ENCODE measurements at regions not wholly inside any gene's neighbourhood (a gene's known extent, or its start where the extent isn't known, plus 50 kb on each side); places are given as distances from the start of the nearest gene placed in this dataset.
"Not testable (repeated sequence)": the region's sequence is repeated elsewhere in the genome, so short reads cannot be mapped to it uniquely, and the experiment has no call there.

DNA sequence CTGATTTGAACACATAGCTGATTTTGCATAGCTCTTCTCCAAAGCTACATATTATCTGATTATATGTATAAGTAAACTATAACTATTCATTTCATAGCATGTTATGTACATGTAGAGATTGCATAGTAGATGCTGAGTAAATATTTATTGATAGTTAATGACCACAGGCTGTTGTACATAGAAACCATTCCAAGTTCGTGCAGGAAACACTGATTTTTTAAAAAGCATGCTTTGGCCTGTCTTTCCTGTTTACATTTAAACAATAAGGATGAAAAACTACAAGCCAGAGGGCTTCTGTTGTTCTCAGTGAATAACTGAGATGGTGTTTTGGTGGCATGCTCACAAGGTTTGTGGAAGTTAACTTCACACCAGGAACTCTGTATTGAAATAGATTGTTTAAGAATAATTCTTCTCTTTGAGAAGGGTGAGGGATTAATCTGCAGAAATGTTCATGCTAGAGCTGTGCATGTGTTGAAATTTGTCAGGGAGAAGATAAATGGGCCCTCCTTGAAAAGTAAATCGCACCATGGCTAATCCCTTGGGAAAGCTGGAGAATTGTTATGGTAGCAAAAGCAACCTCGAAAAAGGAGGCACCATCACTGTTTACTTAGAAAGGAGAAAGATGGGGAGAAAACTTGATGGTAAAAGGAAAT lies 120.2 kb upstream of the SP8 start:
- intact Hi-C loops (cut with micrococcal nuclease) = no loop called here
- no peaks in the 10 kb centered on the region for H3K36me3 Mint-ChIP-seq (ENCODE audit: low read depth)
- H3K27ac Mint-ChIP-seq = no peak overlapping the region
- H3K9me3 Mint-ChIP-seq = no peaks in the 10 kb centered on the region
- no peak for DNase-seq
- H3K27me3 Mint-ChIP-seq (ENCODE audit: low read depth) = peaks cover 3% of the 10 kb centered on the region
- no peaks in the 10 kb centered on the region for H3K4me1 Mint-ChIP-seq (ENCODE audit: low read depth)
- CTCF ChIA-PET = no interaction called here
- no peak overlapping the region for H3K4me3 Mint-ChIP-seq

GRCh38 chr7:20911081-20911480 lies 124.4 kb upstream of the SP8 start:
- CTCF ChIA-PET = no interaction called here
- Mint-ChIP-seq H3K27ac (no peak overlapping the region), H3K4me1 (ENCODE audit: low read depth) (no peaks in the 10 kb centered on the region), H3K27me3 (ENCODE audit: low read depth) (peaks cover 3% of the 10 kb centered on the region), H3K4me3 (no peak overlapping the region), H3K9me3 (no peaks in the 10 kb centered on the region), H3K36me3 (ENCODE audit: low read depth) (no peaks in the 10 kb centered on the region)
- DNase-seq = no peak
- intact Hi-C loops (cut with micrococcal nuclease) = no loop called here

GRCh38 chr7:20913853-20914252 lies 127.2 kb upstream of the SP8 start:
- H3K27me3 Mint-ChIP-seq (ENCODE audit: low read depth) = no peaks in the 10 kb centered on the region
- CTCF ChIA-PET = no interaction called here
- H3K27ac Mint-ChIP-seq = no peak overlapping the region
- intact Hi-C loops (cut with micrococcal nuclease) = no loop called here
- H3K4me1 Mint-ChIP-seq (ENCODE audit: low read depth) = no peaks in the 10 kb centered on the region
- H3K9me3 Mint-ChIP-seq = no peaks in the 10 kb centered on the region
- H3K36me3 Mint-ChIP-seq (ENCODE audit: low read depth) = no peaks in the 10 kb centered on the region
- H3K4me3 Mint-ChIP-seq = no peak overlapping the region
- no peak for DNase-seq

- DNase-seq = no peak
- intact Hi-C loops (cut with micrococcal nuclease) = no loop called here
- no peak overlapping the region for H3K27ac Mint-ChIP-seq
- H3K36me3 Mint-ChIP-seq (ENCODE audit: low read depth) = no peaks in the 10 kb centered on the region
- CTCF ChIA-PET = interaction anchor here (0.6 kb wide), 1 partner anchor 27 kb away, joined by 3 read pairs; no protein-coding TSS in a partner anchor
- no peaks in the 10 kb centered on the region for H3K4me1 Mint-ChIP-seq (ENCODE audit: low read depth)
- H3K27me3 Mint-ChIP-seq (ENCODE audit: low read depth) = no peaks in the 10 kb centered on the region
- H3K4me3 Mint-ChIP-seq = no peak overlapping the region
- H3K9me3 Mint-ChIP-seq = no peaks in the 10 kb centered on the region
Measured at GRCh38 chr7:20916311-20916710, 129.6 kb upstream of the SP8 start.

- no peaks in the 10 kb centered on the region for H3K36me3 Mint-ChIP-seq (ENCODE audit: low read depth)
- intact Hi-C loops (cut with micrococcal nuclease) = no loop called here
- H3K27me3 Mint-ChIP-seq (ENCODE audit: low read depth) = no peaks in the 10 kb centered on the region
- CTCF ChIA-PET = no interaction called here
- no peaks in the 10 kb centered on the region for H3K4me1 Mint-ChIP-seq (ENCODE audit: low read depth)
- DNase-seq = no peak
- H3K27ac Mint-ChIP-seq = no peak overlapping the region
- no peak overlapping the region for H3K4me3 Mint-ChIP-seq
- H3K9me3 Mint-ChIP-seq = peaks cover 3% of the 10 kb centered on the region
Measured at GRCh38 chr7:20917603-20918002, 130.9 kb upstream of the SP8 start.

DNA sequence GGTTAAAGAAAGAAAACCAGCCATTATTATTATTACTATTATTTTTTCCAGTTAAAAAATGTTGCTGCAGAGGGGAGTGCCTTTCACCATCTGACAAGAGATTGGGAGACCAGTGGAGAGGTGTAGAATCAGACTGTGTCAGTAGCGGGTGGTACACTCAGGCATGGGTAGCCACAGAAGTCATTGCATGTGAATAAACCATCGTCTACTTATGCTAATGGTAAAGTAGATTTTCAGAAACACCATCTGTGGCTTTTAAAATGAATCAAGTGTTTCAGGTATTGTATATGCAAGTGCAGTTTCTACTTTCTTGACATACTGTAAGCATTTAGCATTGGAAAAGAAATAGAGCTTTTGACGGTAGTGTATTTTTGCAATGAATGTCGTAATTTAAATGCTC lies 131.5 kb upstream of the SP8 start:
- Mint-ChIP-seq H3K4me3 (no peak overlapping the region), H3K9me3 (peaks cover 3% of the 10 kb centered on the region), H3K36me3 (ENCODE audit: low read depth) (no peaks in the 10 kb centered on the region), H3K4me1 (ENCODE audit: low read depth) (no peaks in the 10 kb centered on the region), H3K27ac (no peak overlapping the region), H3K27me3 (ENCODE audit: low read depth) (no peaks in the 10 kb centered on the region)
- intact Hi-C loops (cut with micrococcal nuclease) = no loop called here
- no peak for DNase-seq
- CTCF ChIA-PET = no interaction called here

GRCh38 chr7:20927178-20927577 lies 140.5 kb upstream of the SP8 start:
- H3K9me3 Mint-ChIP-seq; H3K36me3 Mint-ChIP-seq (ENCODE audit: low read depth); DNase-seq; H3K27ac Mint-ChIP-seq; H3K4me3 Mint-ChIP-seq; intact Hi-C loops (cut with micrococcal nuclease); H3K4me1 Mint-ChIP-seq (ENCODE audit: low read depth); CTCF ChIA-PET; H3K27me3 Mint-ChIP-seq (ENCODE audit: low read depth): not testable (repeated sequence)

DNA sequence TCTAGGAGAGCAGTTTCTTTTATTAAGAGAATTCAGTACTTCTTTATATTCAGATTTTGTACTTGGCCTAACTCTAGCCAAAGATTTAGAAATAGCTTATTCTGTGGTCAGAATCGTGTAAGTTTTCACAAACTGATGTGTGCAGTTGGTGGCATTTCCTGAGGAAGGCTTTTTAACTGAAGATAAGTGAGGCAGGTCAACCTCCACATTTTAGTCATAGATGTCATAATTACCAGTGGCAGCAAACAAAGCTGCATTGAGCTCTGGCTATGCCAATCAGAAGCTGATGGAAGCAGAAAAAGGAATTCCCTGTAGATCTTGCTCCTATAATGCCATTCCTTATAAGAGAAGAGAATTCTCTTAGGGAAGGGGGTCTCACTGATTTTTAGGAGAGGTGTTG lies 141.3 kb upstream of the SP8 start:
- CTCF ChIA-PET = interaction anchor here (0.6 kb wide), 1 partner anchor 113 kb away, joined by 3 read pairs; no protein-coding TSS in a partner anchor
- H3K27me3 Mint-ChIP-seq (ENCODE audit: low read depth) = peaks cover 6% of the 10 kb centered on the region
- DNase-seq = no peak

GRCh38 chr7:20929199-20929598 lies 142.5 kb upstream of the SP8 start:
- no peak for DNase-seq
- CTCF ChIA-PET = no interaction called here
- intact Hi-C loops (cut with micrococcal nuclease) = no loop called here
- no peaks in the 10 kb centered on the region for H3K36me3 Mint-ChIP-seq (ENCODE audit: low read depth)
- peaks cover 6% of the 10 kb centered on the region for H3K27me3 Mint-ChIP-seq (ENCODE audit: low read depth)
- no peaks in the 10 kb centered on the region for H3K4me1 Mint-ChIP-seq (ENCODE audit: low read depth)
- H3K27ac Mint-ChIP-seq = no peak overlapping the region
- H3K9me3 Mint-ChIP-seq = peaks cover 3% of the 10 kb centered on the region
- H3K4me3 Mint-ChIP-seq = no peak overlapping the region

More for the DNA sequence above, 141.3 kb upstream of the SP8 start:
- Mint-ChIP-seq H3K4me3 (no peak overlapping the region), H3K36me3 (ENCODE audit: low read depth) (no peaks in the 10 kb centered on the region), H3K4me1 (ENCODE audit: low read depth) (no peaks in the 10 kb centered on the region), H3K9me3 (peaks cover 5% of the 10 kb centered on the region), H3K27ac (no peak overlapping the region)
- intact Hi-C loops (cut with micrococcal nuclease) = no loop called here

- H3K27me3 Mint-ChIP-seq (ENCODE audit: low read depth) = peaks cover 5% of the 10 kb centered on the region
- CTCF ChIA-PET = no interaction called here
- no peaks in the 10 kb centered on the region for H3K4me1 Mint-ChIP-seq (ENCODE audit: low read depth)
- H3K9me3 Mint-ChIP-seq = no peaks in the 10 kb centered on the region
- H3K4me3 Mint-ChIP-seq = no peak overlapping the region
- H3K36me3 Mint-ChIP-seq (ENCODE audit: low read depth) = no peaks in the 10 kb centered on the region
- no peak for DNase-seq
- intact Hi-C loops (cut with micrococcal nuclease) = no loop called here
- no peak overlapping the region for H3K27ac Mint-ChIP-seq
Measured at GRCh38 chr7:20931739-20932138, 145.1 kb upstream of the SP8 start.

GRCh38 chr7:20932785-20933527 lies 146.3 kb upstream of the SP8 start:
- peaks cover 2% of the 10 kb centered on the region for H3K9me3 Mint-ChIP-seq
- CTCF ChIA-PET = no interaction called here
- H3K27me3 Mint-ChIP-seq (ENCODE audit: low read depth) = no peaks in the 10 kb centered on the region
- H3K4me1 Mint-ChIP-seq (ENCODE audit: low read depth) = no peaks in the 10 kb centered on the region
- H3K27ac Mint-ChIP-seq = no peak overlapping the region
- intact Hi-C loops (cut with micrococcal nuclease) = no loop called here
- H3K4me3 Mint-ChIP-seq = no peak overlapping the region
- no peaks in the 10 kb centered on the region for H3K36me3 Mint-ChIP-seq (ENCODE audit: low read depth)
- no peak for DNase-seq

DNA sequence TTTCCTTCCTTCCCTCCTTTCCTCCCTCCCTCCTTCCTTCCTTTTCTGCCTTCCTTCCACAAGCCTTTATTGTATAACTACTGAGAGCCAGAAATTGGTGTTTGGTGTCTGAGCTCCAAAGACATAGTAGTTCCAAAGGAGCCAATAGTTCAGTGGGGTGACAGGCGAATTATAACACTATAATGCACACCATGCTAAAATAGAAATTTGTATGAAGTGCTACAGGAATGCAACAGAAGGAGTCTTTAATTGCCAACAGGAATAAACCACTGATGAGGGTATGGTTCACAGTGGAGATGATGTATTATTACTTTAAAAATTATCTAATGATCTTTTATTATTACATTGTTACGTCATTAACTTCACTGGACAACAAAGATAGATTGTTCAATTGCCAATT lies 158.8 kb upstream of the SP8 start:
- H3K27me3 Mint-ChIP-seq (ENCODE audit: low read depth) = peaks cover 3% of the 10 kb centered on the region
- CTCF ChIA-PET = no interaction called here
- intact Hi-C loops (cut with micrococcal nuclease) = no loop called here
- peaks cover 13% of the 10 kb centered on the region for H3K9me3 Mint-ChIP-seq
- DNase-seq = no peak
- no peak overlapping the region for H3K4me3 Mint-ChIP-seq
- H3K27ac Mint-ChIP-seq = no peak overlapping the region
- H3K36me3 Mint-ChIP-seq (ENCODE audit: low read depth) = no peaks in the 10 kb centered on the region
- H3K4me1 Mint-ChIP-seq (ENCODE audit: low read depth) = no peaks in the 10 kb centered on the region

DNA sequence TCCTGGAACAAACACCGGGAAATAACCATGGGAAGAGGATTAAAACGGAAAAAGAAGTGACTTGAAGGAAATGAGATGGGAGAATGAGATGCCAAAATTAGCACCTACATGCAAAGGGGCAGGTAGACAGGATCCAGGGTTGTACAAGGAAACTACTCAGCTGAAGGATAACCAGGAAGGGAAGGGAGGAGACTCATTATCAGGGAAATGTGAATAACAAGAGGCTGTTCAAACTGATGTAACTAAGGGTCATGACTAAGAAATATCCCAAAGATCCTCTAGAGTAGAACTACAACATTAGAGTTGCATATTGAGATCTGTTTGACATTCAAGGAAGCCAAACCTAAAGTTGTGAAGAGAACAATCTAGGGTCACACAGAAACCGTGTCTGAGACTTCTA lies 166.2 kb upstream of the SP8 start:
- H3K27ac Mint-ChIP-seq = no peak overlapping the region
- H3K9me3 Mint-ChIP-seq = no peaks in the 10 kb centered on the region
- H3K4me3 Mint-ChIP-seq = no peak overlapping the region
- intact Hi-C loops (cut with micrococcal nuclease) = no loop called here
- peaks cover 4% of the 10 kb centered on the region for H3K27me3 Mint-ChIP-seq (ENCODE audit: low read depth)
- H3K36me3 Mint-ChIP-seq (ENCODE audit: low read depth) = no peaks in the 10 kb centered on the region
- DNase-seq = no peak
- no peaks in the 10 kb centered on the region for H3K4me1 Mint-ChIP-seq (ENCODE audit: low read depth)
- CTCF ChIA-PET = no interaction called here

Measured in activated naive CD4-positive, alpha-beta T cell treated with anti-CD3 and anti-CD28 coated beads for 36 hours (primary cell).